ENCODE measurements at regions not wholly inside any gene's neighbourhood (a gene's known extent, or its start where the extent isn't known, plus 50 kb on each side); places are given as distances from the start of the nearest gene placed in this dataset.

DNA sequence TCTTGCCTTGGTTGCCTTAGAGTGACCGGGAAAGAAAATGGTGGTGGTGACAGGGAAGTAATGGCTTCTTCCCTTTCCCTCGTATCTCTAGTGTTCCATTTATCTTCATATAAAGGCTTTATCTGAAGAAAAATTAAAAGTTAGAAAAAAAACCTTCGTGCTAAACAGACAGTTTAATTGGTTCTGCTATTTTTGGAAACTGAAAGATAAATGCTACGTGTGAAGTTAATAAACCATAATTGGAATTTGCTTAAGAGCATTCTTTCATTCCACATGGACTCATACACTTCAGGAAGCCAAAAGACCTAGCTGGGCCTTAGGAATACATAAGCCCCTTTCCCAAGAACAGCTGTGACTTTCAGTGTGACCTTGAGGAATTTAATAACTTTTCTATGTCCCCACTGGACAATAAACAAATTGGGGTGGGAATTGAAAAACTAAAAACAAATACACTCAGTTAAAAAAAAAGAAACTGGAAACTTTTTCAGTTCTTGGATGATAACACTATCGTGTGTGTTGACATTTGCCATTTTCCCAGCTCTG lies 818.8 kb upstream of the WWC1 start:
- Histone ChIP-seq H3K4me2 (ENCODE audit: control insufficient read depth, insufficient read depth) (no peak overlapping the region), H2AFZ (ENCODE audit: control insufficient read depth, low read depth, low read length) (no peak overlapping the region), H3K79me2 (ENCODE audit: control insufficient read depth, insufficient read depth, low read length) (no peaks in the 10 kb centered on the region), H3K27ac (ENCODE audit: control insufficient read depth, insufficient read depth) (no peak overlapping the region), H3K9ac (ENCODE audit: control insufficient read depth, insufficient read depth, low read length) (no peak overlapping the region), H3K36me3 (ENCODE audit: control insufficient read depth in 2 of 2, insufficient read depth in 2 of 2, low read length in 1 of 2) (no peaks in the 10 kb centered on the region), H3K27me3 (replicated peaks in 1 of 2; ENCODE audit: control insufficient read depth in 2 of 2, insufficient read depth in 2 of 2, low read length in 1 of 2) (no peaks in the 10 kb centered on the region), H3K4me1 (ENCODE audit: control insufficient read depth, insufficient read depth, low read length) (no peaks in the 10 kb centered on the region), H3K9me3 (replicated peaks; ENCODE audit: control insufficient read depth, insufficient read depth, low read length) (no peaks in the 10 kb centered on the region), H3K4me3 (no peak overlapping the region), H4K20me1 (ENCODE audit: control insufficient read depth, insufficient read depth) (no peaks in the 10 kb centered on the region)
- ChIA-PET SMC1A (ENCODE audit: uncharacterized antibody, unreplicated experiment) (no interaction called here), RAD21 (ENCODE audit: unreplicated experiment) (interaction anchor here (0.6 kb wide), 1 partner anchor 632 kb away, joined by 3 read pairs; no protein-coding TSS in a partner anchor), POLR2A (no interaction called here), CTCF (interaction anchor here (0.8 kb wide), 1 partner anchor 8 kb away, joined by 3 read pairs; no protein-coding TSS in a partner anchor)
- BruUV-seq (replicated peaks) = no TSS peak
- ATAC-seq (no peak), FAIRE-seq (no peak), DNase-seq (ENCODE audit: low read depth, low spot score) (no peak)
- intact Hi-C loops (cut with micrococcal nuclease; ENCODE audit: unreplicated experiment) = no loop called here
- in situ Hi-C loops (cut with MboI) = no loop called here
- WGBS (ENCODE audit: insufficient coverage, insufficient replicate concordance, low lambda C conversion rate, missing lambda C conversion rate) = 15% methylated on average over 5 of the region's 5 CpGs
- TF ChIP-seq ZNF592 (IDR thresholded peaks at IDR 0.05) = no peak
- TF ChIP-seq NKRF (conservative IDR thresholded peaks at IDR 0.05) = no peak
- TF ChIP-seq IKZF1 (conservative IDR thresholded peaks at IDR 0.05) = no peak
- TF ChIP-seq SRF (IDR thresholded peaks at IDR 0.05; ENCODE audit: low read depth in 2 of 2, low read length in 2 of 2) = no peak
- no peak for TF ChIP-seq SMAD5 (IDR thresholded peaks at IDR 0.05; ENCODE audit: low read depth)
- TF ChIP-seq SUPT20H (IDR thresholded peaks at IDR 0.05; ENCODE audit: borderline replicate concordance, control insufficient read depth, low read depth, low read length) = no peak
- TF ChIP-seq ETV6 (conservative IDR thresholded peaks at IDR 0.05 in 1 of 2, IDR thresholded peaks at IDR 0.05 in 1 of 2; ENCODE audit: borderline replicate concordance in 1 of 2, low read depth in 1 of 2) = no peak
- no peak for TF ChIP-seq PBX3 (IDR thresholded peaks at IDR 0.05; ENCODE audit: insufficient replicate concordance, low read depth, low read length)
- TF ChIP-seq HDAC6 (IDR thresholded peaks at IDR 0.05; ENCODE audit: unreplicated experiment) = no peak
- no peak for TF ChIP-seq HSF1 (IDR thresholded peaks at IDR 0.05; ENCODE audit: low read depth, low read length)
- TF ChIP-seq EED (IDR thresholded peaks at IDR 0.05; ENCODE audit: low read depth) = no peak
- TF ChIP-seq ESRRA (IDR thresholded peaks at IDR 0.05; ENCODE audit: low read length) = no peak
- TF ChIP-seq SP1 (IDR thresholded peaks at IDR 0.05; ENCODE audit: low read depth, low read length) = no peak

Data from GM12878 (cell line).